Left colon (tissue), 2 donors: ENCODE measurements at regions not wholly inside any gene's neighbourhood (a gene's known extent, or its start where the extent isn't known, plus 50 kb on each side); places are given as distances from the start of the nearest gene placed in this dataset.

Experiments
- ATAC-seq: fragments of 200-7000 bp; cut with Tn5 transposase; one replicate; pipeline ENCODE4 v1.9.1; 2020; ENCODE audit warnings: mild to moderate bottlenecking, moderate library complexity
- DNase-seq, 2 donors: peaks; one replicate each; pipeline ENCODE4 v3.0.0-alpha.2; 2020
- intact Hi-C, 2 donors: fragments of 100-400 bp; cut with DNase I in 1 of 2; cut with micrococcal nuclease in 1 of 2; formaldehyde crosslinking; loops; one replicate each; pipeline versions ENCODE4 v1.11.2 to v1.14.0; 2022; cut with DNase I, micrococcal nuclease
- donor health status: DM: no; HTN: no; CAD: no.
- donor health status: DM: yes; HTN: yes; CAD: no.

DNA sequence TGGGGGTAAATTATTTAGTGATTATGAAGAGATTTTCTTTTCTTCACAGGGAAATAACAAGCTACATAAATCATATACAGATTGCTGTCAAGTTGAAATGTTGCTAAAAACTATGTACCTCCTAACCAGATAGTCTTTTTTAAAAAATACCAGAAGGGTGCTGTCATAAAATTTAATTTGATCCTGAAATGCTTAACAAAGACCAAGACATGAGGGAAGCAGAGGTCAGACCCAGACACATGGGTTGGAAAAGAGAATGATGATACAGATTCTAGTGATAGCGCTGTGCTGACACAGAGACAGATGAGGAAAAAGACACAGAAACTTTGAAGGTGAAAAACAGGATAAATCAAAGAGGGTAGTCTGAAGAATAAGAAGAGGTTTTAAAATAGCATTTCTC, 573.1 kb downstream of the HACE1 start:
- intact Hi-C loops: no loop called here
- DNase-seq: no peak

DNA sequence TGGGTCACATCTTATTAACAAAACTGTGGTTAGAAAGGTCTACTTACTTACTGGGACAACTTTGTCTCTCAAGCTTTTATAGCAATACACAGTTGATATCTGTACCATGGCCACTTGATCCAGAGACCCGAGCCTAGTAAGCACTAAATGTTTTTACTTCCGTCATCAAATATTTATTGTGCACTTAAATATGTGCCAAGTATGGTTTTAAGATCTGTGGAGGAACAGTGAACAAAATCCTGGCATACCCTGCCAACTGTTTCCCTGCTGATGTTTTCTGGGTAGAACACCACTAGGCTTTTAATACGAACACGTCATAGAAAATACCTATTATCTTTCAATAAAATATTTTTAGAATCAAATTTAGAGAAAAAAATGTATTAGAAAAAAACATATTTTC, 574.8 kb downstream of the HACE1 start:
- no peak for ATAC-seq
- intact Hi-C loops: no loop called here
- DNase-seq: no peak

More for the DNA sequence above, 573.1 kb downstream of the HACE1 start:
- ATAC-seq: no peak

DNA sequence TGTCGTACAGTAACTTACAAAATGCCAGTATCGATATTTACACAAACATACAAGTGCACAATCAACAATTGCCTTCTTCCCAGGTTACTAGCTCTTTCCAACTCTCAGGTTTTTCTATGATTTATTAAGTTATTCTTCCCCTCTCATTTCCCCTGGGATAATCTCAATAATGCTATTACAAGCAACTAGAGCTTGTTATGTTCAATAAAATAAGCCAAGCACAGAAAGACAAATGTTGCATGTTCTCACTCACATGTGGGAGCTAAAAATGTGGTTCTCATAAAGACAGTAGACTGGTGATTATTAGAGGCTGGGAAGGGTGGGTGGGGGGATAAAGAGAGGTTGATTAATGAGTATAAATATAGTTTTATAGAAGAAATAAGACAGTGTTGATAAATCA, 577.1 kb downstream of the HACE1 start:
- ATAC-seq (no peak), DNase-seq (no peak)
- intact Hi-C loops: no loop called here

DNA sequence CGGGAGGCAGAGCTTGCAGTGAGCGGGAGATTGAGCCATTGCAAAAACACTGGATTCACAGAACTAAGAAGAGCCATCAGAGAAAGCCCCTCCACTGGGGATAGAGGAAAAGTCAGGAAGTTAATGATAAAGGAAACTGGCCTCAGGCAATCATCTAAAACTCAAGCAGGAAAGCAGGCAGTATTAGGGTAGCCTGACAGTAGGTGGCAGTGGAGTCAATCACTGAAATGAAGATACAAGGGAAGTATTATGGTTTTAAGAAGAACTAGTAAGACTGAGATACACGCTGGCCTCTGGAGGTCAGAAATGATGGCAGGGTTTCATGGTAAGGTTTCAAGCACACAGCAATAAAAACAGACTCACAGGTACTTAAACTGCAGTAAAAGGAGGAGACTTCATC, 578.3 kb downstream of the HACE1 start:
- ATAC-seq (no peak), DNase-seq (no peak)
- intact Hi-C loops: no loop called here

DNA sequence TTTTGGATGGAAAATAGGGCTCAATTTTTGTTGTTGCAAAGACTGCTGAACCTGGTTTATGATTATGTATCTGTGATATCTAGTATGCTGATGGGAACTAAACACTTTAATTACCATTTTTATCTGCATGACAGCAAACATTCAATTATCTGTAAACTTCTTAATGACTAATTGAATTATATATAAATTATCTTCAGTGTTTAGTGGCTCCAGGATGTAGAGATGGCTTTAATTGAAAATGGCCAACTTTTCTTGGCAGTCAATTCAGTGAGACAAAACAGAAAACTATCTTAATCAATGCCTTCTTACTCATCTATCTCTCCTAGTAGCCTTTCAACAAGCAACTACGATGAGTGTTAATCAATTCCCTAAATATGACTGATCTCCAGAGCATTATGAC, 591.3 kb downstream of the HACE1 start:
- intact Hi-C loops: no loop called here
- no peak for DNase-seq
- no peak for ATAC-seq

DNA sequence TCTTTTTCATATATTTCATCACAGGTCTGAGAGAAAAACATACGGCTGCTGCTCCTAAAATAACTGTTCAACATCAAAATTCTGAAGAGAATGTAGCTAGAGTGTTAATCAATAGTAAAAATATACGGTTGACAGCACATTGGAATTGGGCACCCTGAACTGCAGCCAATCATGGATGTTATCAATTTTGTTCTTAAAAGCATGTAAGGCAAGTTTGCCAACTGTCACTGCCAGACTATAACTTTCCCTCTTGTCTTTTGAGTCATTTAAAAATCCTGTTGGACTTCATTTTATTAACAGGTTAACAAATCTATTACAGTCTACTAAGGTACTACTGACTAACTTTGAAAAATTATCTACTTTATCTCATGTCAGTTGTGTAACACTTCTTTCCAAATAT, 592.8 kb downstream of the HACE1 start:
- intact Hi-C loops: no loop called here
- no peak for ATAC-seq
- DNase-seq: no peak

DNA sequence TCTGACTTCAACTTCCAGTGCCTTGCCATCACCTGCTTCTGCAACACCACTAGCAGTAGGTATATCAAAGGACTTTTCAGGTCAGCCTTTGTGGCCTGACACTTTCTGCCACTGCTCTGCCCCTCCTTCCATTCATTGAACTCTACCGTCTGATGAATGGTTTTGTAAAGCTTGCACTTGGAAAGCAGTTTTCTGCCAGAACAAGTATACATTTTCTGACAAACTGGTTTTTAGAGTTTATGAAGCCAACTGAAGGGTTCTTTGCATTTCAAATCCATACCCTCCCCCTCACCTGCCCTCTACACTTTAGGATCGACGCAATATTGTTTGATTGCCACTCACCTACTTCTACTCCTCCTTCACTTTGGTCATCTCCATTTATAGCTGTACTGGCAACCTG, 603.1 kb downstream of the HACE1 start:
- no peak for DNase-seq
- intact Hi-C loops: no loop called here
- ATAC-seq: no peak

GRCh38 chr6:104253236-104253635, 606.5 kb downstream of the HACE1 start:
- ATAC-seq: no peak
- intact Hi-C loops: no loop called here
- no peak for DNase-seq

GRCh38 chr6:104252276-104252675, 607.4 kb downstream of the HACE1 start:
- intact Hi-C loops: no loop called here
- no peak for DNase-seq
- ATAC-seq: no peak

- intact Hi-C loops: no loop called here
- ATAC-seq: no peak
- no peak for DNase-seq
Observed at GRCh38 chr6:104251651-104252050, 608.1 kb downstream of the HACE1 start.

DNA sequence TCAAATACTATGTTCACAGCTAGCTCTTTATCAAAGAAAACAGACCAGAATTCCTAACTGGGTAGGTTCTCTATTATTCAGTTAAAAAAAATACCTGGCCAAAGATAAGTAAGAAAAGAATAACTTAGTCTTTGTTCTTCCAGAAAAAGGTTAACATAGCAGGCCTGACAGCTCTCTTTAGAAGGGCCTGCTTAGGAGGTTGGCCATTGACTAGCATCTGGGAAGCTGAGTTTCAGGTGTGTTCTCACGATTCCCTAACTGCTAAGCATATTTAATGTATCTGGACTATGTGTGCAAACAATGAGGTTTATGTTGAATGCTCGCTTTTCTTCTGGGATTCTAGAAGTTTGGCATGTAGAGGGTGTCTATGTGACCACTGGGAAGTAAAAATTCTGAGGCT, 618.9 kb downstream of the HACE1 start:
- intact Hi-C loops: no loop called here
- DNase-seq: no peak
- no peak for ATAC-seq

DNA sequence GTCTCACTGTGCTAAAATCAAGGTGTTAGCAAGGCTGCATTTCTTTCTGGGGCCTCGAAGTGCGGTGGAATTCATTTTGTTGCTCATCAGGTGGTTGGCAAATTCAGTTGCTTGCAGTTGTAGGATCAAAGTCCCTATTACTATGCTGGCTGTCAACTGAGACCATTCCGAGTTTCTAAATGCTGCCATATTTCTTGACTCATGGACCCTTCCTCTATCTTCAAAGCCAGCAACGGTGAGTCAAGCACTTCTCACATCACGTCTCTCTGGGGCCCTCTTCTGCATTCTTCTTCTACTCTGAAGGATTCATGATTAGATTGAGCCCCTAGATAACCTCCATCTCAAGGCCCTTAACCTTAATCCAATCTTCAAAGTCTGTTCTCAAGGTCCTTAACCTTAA, 619.7 kb downstream of the HACE1 start:
- no peak for ATAC-seq
- intact Hi-C loops: no loop called here

GRCh38 chr6:104229057-104229456, 630.7 kb downstream of the HACE1 start:
- intact Hi-C loops: no loop called here
- DNase-seq (no peak), ATAC-seq (no peak)

More for the DNA sequence above, 619.7 kb downstream of the HACE1 start:
- no peak for DNase-seq

- ATAC-seq (no peak), DNase-seq (no peak)
- intact Hi-C loops: no loop called here
Observed at GRCh38 chr6:104227508-104227907, 632.2 kb downstream of the HACE1 start.

DNA sequence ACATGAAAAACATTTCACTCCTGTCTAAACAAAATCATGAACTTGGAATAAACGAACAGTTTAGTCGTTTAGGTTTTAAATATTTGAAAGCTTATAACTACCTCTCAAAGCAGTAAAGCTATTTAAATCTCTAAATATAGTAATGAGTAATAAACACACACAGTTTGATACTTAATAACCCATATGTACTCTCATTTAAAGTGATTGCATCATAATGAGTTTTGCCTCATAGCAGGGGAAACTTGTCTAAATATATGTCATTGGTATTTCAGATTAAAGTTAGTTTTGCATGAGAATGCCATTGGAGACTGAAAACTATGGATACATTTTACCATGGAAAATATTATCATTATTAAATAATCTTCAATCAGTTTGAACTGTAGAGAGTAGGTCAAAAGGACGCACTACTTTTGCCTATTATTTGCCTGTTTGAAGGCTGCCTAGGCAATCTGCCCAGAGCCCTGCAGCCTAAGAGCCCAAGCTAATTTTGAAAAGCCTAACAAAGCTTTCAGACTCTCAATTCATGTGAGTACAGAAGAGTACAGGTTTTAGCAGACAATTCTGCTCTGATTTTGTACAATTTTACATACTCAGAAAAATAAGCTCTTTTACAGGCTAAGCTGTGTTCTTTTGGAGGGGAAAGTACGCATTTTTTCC, 632.8 kb downstream of the HACE1 start:
- DNase-seq: no peak
- no peak for ATAC-seq
- intact Hi-C loops: no loop called here

DNA sequence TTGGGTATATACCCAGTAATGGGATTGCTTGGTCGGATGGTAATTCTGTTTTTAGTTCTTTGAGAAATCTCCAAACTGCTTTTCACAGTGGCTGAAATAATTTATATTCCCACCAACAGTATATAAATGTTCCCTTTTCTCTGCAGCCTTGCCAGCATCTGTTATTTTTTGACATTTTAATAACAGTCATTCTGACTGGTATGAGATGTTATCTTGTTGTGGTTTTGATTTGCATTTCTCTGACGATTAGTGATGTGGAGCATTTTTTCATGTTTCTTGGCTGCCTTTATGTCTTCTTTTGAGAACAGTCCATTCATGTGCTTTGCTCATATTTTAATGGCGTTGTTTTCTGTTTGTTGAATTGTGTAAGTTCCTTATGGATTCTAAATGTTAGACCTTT, 641.6 kb downstream of the HACE1 start:
- ATAC-seq (no peak), DNase-seq (no peak)
- intact Hi-C loops: no loop called here

- ATAC-seq (no peak), DNase-seq (no peak)
- intact Hi-C loops: no loop called here
Observed at GRCh38 chr6:104214901-104215300, 644.8 kb downstream of the HACE1 start.

DNA sequence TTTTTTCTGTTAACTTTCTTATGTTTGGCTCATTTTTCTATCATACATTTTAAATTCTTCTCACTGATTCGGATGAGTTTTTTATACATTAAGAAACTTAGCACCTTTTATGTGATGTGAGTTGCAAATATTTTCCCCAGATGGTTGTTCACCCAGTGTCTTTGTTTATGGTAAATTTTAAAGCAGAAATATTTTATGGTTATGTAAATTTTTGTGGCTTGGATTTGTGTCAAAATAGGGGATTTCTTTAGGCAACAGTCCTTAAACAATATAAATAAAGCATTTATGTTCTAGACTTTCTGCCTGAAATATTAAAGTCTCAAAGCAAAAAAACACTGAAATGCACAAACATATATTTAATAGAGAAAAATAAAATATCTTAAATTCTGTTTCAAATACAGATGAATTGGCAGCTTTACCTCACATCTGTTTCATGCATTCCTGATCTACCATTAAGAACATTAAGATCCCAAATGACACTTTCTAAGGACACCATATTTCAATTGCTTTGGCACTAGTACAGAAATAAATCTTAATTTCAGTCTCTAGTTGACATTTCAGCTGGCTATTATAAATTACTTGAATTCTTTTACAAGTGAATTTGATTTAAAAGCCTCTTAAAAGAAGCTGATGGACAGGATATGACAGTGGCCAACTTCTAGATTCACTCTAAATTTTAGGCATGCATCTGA, 646.6 kb downstream of the HACE1 start:
- DNase-seq: no peak
- intact Hi-C loops: no loop called here
- ATAC-seq: no peak

GRCh38 chr6:104207635-104208034, 652.1 kb downstream of the HACE1 start:
- no peak for DNase-seq
- intact Hi-C loops: no loop called here
- ATAC-seq: no peak

DNA sequence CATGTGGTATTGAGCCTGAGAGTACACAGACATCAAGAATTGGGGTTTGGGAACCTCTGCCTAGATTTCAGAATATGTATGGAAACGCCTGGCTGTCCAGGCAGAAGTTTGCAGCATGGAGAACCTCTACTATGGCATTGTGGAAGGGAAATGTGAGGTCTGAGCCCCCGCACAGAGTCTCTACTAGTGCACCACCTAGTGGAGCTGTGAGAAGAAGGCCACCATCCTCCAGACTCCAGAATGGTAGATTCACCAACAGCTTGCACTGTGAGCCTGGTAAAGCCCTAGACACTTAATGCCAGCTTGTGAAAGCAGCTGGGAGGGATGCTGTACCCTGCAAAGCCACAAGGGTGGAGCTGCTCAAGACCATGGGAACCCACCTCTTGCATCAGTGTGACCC, 658.2 kb downstream of the HACE1 start:
- no peak for ATAC-seq
- intact Hi-C loops: no loop called here

DNA sequence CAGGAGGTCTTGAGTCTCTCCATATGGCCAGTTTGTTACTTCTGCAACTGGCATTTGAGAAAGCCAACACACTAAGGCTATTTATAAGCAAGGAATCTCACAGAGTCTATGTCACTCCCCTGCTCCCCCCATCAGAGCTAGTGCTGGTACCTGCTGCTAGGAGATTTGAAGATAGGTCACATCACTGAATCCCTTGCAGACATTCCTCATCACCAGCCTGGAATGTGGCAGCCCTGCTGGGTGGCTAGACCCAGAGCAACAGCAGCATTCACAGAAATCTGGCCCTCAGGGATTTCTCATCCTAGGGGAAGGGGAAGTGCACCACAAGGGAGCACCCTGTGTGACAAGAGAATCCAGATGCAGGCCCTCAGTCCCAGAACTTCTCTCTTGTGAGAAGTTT, 672.1 kb downstream of the HACE1 start:
- intact Hi-C loops: no loop called here
- no peak for DNase-seq
- no peak for ATAC-seq

More for the DNA sequence above, 658.2 kb downstream of the HACE1 start:
- DNase-seq: no peak
